WTC11 (cell line): ENCODE measurements at regions not wholly inside any gene's neighbourhood (a gene's known extent, or its start where the extent isn't known, plus 50 kb on each side); places are given as distances from the start of the nearest gene placed in this dataset.

Source experiments
- AR ChIP-seq: fragments of 250-450 bp; sonication (Bioruptor Pico); IDR thresholded peaks from 2 replicates; pipeline ENCODE4 v1.9.0; 2021; ENCODE audit warnings: mild to moderate bottlenecking
- ATF3 ChIP-seq: sonication (generic); formaldehyde crosslinking; conservative IDR thresholded peaks from 2 replicates; pipeline ENCODE4 v1.8.1; 2022; ENCODE audit warnings: mild to moderate bottlenecking, missing genetic modification reagents
- CTCF ChIP-seq: fragments of 200-600 bp; IDR thresholded peaks from 2 replicates; pipeline ENCODE4 v1.8.0; 2022; ENCODE audit warnings: antibody characterized with exemption
- ELF4 ChIP-seq: sonication (generic); formaldehyde crosslinking; IDR thresholded peaks from 2 replicates; pipeline ENCODE4 v1.8.1; 2022; ENCODE audit warnings: low read depth, mild to moderate bottlenecking, moderate library complexity, missing genetic modification reagents
- FOXK1 ChIP-seq: sonication (generic); formaldehyde crosslinking; IDR thresholded peaks from 2 replicates; pipeline ENCODE4 v1.8.0; 2022; ENCODE audit warnings: mild to moderate bottlenecking, moderate library complexity, missing genetic modification reagents
- ZNF121 ChIP-seq: sonication (generic); formaldehyde crosslinking; IDR thresholded peaks from 2 replicates; pipeline ENCODE4 v1.8.0; 2023; ENCODE audit warnings: missing genetic modification reagents

DNA sequence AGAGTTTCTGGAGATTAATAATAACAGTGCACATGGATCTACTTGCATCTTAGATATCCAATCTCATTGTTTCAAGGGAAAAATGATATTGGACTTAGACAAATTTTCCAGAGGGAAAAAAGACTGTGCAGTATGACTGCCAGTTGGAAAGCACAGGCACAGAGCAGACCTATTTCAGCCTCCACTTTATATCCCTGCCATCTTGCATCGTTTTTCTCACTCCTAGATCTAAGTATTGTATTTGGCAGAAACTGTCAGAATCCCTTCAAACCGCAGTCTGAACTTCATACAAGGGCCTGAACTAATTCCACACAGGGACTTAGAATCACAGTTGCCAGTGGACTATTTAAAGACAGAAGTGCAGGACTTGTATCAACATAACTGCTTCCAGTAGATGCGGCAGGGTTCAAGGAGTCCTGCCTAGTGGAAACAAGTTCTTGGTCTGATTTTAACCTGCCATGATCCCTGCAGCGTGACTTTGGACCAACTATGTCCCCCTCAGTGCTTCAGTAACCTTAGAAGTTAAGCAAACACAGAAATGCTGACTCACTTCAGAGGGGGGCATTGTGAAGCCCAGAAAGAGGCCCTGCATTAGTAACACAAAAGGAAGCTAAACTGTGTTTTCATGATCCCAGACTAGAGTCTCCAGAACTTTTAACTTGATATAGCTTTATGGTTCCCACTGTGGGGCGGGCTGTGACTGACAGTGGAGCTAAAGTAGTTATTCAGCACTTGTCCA, 95.7 kb upstream of the PALS2 start:
- TF ChIP-seq ELF4 (CRISPR knock-in tag) (no peak), AR (no peak), FOXK1 (CRISPR knock-in tag) (no peak), ATF3 (CRISPR knock-in tag) (no peak), CTCF (no peak), ZNF121 (no peak)
